Type B pancreatic cell (in vitro differentiated cells): ENCODE measurements at regions not wholly inside any gene's neighbourhood (a gene's known extent, or its start where the extent isn't known, plus 50 kb on each side); places are given as distances from the start of the nearest gene placed in this dataset.

ENCODE experiments used
- DNase-seq: peaks from one replicate; pipeline ENCODE4 v3.0.0; 2021; ENCODE audit warnings: mixed read lengths; ENCODE audit not compliant: unreplicated experiment; ENCODE audit errors: extremely low spot score
- H3K27ac Mint-ChIP-seq: 2 replicates; pipeline ENCODE4 v1.8.0; 2021; ENCODE audit warnings: mild to moderate bottlenecking, mixed read lengths
- H3K27me3 Mint-ChIP-seq: 2 replicates; pipeline ENCODE4 v1.8.0; 2021; ENCODE audit warnings: mixed read lengths
- H3K36me3 Mint-ChIP-seq: 2 replicates; pipeline ENCODE4 v1.8.0; 2021; ENCODE audit warnings: mixed read lengths
- H3K4me1 Mint-ChIP-seq: one replicate; pipeline ENCODE4 v1.8.0; 2021; ENCODE audit warnings: mixed read lengths; ENCODE audit not compliant: unreplicated experiment
- H3K4me3 Mint-ChIP-seq: 2 replicates; pipeline ENCODE4 v1.8.0; 2021; ENCODE audit warnings: mild to moderate bottlenecking, mixed read lengths
- H3K9me3 Mint-ChIP-seq: 2 replicates; pipeline ENCODE4 v1.8.0; 2021; ENCODE audit warnings: mixed read lengths
- TF ChIP-seq, protein P1 (sequence below): fragments of 200-600 bp; sonication (generic); conservative IDR thresholded peaks from 2 replicates; pipeline ENCODE4 v1.5.0; 2021; ENCODE audit warnings: antibody characterized with exemption, mild to moderate bottlenecking

DNA sequence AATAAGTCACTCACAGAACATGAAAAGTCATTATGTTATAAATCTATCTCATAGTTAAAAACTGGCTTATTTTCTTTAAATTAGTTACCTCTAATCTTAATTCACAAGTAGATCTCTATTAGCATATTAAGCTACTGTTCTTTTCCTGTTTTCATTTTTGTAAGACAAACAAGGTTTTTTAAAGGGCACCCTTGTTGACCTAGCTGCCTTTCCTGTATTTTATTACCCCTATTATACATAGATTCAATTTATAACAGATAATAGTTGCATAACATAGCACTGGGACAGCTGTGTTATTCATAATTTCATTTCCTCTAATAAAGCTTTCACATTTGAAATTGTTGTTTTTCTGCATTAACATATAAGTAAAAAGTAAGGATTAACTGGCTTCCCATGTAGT is 1500.7 kb upstream of the FLRT2 start:
- no peaks in the 10 kb centered on the region for H3K27me3 Mint-ChIP-seq
- no peaks in the 10 kb centered on the region for H3K9me3 Mint-ChIP-seq
- H3K4me1 Mint-ChIP-seq = no peaks in the 10 kb centered on the region
- no peak overlapping the region for H3K27ac Mint-ChIP-seq
- H3K36me3 Mint-ChIP-seq = no peaks in the 10 kb centered on the region
- no peak overlapping the region for H3K4me3 Mint-ChIP-seq
- DNase-seq = no peak
- TF ChIP-seq, protein P1, sequence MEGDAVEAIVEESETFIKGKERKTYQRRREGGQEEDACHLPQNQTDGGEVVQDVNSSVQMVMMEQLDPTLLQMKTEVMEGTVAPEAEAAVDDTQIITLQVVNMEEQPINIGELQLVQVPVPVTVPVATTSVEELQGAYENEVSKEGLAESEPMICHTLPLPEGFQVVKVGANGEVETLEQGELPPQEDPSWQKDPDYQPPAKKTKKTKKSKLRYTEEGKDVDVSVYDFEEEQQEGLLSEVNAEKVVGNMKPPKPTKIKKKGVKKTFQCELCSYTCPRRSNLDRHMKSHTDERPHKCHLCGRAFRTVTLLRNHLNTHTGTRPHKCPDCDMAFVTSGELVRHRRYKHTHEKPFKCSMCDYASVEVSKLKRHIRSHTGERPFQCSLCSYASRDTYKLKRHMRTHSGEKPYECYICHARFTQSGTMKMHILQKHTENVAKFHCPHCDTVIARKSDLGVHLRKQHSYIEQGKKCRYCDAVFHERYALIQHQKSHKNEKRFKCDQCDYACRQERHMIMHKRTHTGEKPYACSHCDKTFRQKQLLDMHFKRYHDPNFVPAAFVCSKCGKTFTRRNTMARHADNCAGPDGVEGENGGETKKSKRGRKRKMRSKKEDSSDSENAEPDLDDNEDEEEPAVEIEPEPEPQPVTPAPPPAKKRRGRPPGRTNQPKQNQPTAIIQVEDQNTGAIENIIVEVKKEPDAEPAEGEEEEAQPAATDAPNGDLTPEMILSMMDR = no peak

DNA sequence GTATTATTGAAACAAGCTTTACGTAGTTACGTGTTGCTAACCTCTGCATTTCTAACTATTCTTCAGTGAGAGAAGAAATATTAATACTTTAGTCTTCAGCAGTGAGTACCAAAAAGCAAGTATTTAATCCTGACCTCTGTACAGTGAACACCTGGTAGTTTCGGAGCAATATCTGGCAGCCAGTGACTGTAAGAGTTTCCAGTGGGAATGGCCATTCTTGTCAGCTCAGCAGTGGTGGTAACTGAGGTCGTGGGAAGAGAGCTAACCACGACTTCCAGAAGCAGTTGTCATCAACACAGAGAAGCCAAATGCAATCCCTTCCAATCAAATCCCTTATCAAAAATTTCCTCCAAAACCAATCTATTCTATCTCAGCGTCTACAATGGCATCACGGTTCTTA is 1500.2 kb upstream of the FLRT2 start:
- H3K27me3 Mint-ChIP-seq = no peaks in the 10 kb centered on the region
- H3K27ac Mint-ChIP-seq = no peak overlapping the region
- H3K4me3 Mint-ChIP-seq = no peak overlapping the region
- H3K36me3 Mint-ChIP-seq = no peaks in the 10 kb centered on the region
- TF ChIP-seq, protein P1 = no peak
- H3K4me1 Mint-ChIP-seq = no peaks in the 10 kb centered on the region
- DNase-seq = no peak
- no peaks in the 10 kb centered on the region for H3K9me3 Mint-ChIP-seq

DNA sequence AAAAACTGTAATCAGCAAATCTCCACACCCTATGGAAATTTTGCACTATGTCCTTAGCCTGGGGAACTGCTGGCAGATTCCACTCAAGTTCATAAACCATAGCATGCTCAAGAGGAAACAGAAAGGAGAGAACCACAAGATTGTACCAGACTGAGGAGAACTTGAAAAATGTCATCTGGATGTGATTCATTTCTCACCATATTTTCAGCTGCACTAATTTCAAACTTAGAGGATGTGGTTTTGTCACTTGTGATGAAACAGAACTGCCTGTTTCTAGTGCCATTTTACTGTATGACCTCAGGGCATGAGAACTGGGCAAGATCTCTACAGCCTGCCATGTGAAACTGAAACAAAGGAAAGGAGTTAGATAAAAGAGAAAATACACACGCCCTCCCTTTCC is 1493.1 kb upstream of the FLRT2 start:
- Mint-ChIP-seq H3K9me3 (no peaks in the 10 kb centered on the region), H3K4me3 (no peak overlapping the region), H3K4me1 (peaks cover 4% of the 10 kb centered on the region), H3K36me3 (no peaks in the 10 kb centered on the region), H3K27me3 (no peaks in the 10 kb centered on the region), H3K27ac (no peak overlapping the region)
- no peak for DNase-seq
- TF ChIP-seq, protein P1 = no peak

GRCh38 chr14:84037593-84037992 is 1492.4 kb upstream of the FLRT2 start:
- no peak overlapping the region for H3K4me3 Mint-ChIP-seq
- no peaks in the 10 kb centered on the region for H3K36me3 Mint-ChIP-seq
- DNase-seq = no peak
- no peak overlapping the region for H3K27ac Mint-ChIP-seq
- H3K4me1 Mint-ChIP-seq = peaks cover 4% of the 10 kb centered on the region
- H3K27me3 Mint-ChIP-seq = no peaks in the 10 kb centered on the region
- TF ChIP-seq, protein P1 = no peak
- no peaks in the 10 kb centered on the region for H3K9me3 Mint-ChIP-seq

GRCh38 chr14:84040101-84040500 is 1489.8 kb upstream of the FLRT2 start:
- H3K36me3 Mint-ChIP-seq = peaks cover 3% of the 10 kb centered on the region
- H3K27ac Mint-ChIP-seq = no peak overlapping the region
- no peak for DNase-seq
- H3K27me3 Mint-ChIP-seq = no peaks in the 10 kb centered on the region
- H3K4me3 Mint-ChIP-seq = no peak overlapping the region
- peaks cover 4% of the 10 kb centered on the region for H3K9me3 Mint-ChIP-seq
- peaks cover 4% of the 10 kb centered on the region for H3K4me1 Mint-ChIP-seq
- TF ChIP-seq, protein P1 = no peak

- H3K4me1 Mint-ChIP-seq = peaks cover 4% of the 10 kb centered on the region
- peaks cover 3% of the 10 kb centered on the region for H3K36me3 Mint-ChIP-seq
- peaks cover 4% of the 10 kb centered on the region for H3K9me3 Mint-ChIP-seq
- DNase-seq = no peak
- no peaks in the 10 kb centered on the region for H3K27me3 Mint-ChIP-seq
- TF ChIP-seq, protein P1 = no peak
- H3K27ac Mint-ChIP-seq = no peak overlapping the region
- no peak overlapping the region for H3K4me3 Mint-ChIP-seq
Measured at GRCh38 chr14:84041421-84041820, 1488.5 kb upstream of the FLRT2 start.
